Kidney tubule cell (primary cell): ENCODE measurements at regions not wholly inside any gene's neighbourhood (a gene's known extent, or its start where the extent isn't known, plus 50 kb on each side); places are given as distances from the start of the nearest gene placed in this dataset.

Source experiments
- DNase-seq: peaks from one replicate; pipeline ENCODE4 v3.0.0-alpha.2; 2018; ENCODE audit warnings: low spot score

- no peak for DNase-seq
These were observed 126.1 kb downstream of the GDAP2 start for GRCh38 chr1:117803318-117803717.

GRCh38 chr1:117809764-117810163 lies 119.7 kb downstream of the GDAP2 start:
- no peak for DNase-seq

DNA sequence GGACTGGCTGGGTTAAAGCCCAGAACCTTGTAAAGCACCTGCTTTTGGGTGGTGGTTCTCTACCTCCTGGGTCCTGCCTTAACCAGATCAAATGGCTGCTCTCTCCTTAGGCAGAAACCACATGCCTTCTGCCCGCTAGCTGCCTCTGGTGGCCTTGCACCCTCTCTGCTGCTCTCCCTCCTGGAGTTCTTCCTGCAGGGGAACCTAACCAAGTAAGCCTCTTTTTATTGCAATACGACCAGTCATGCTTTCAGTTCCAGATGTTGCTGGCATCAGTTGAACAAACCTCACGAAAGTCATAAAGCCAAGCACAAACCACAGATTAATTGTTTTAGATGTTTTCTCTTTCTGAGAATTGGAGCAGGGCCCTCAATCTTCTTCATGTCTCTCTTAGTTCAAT lies 118.9 kb downstream of the GDAP2 start:
- DNase-seq: no peak

GRCh38 chr1:117812869-117813511 lies 116.4 kb downstream of the GDAP2 start:
- no peak for DNase-seq
